Spleen (tissue), 7 donors: ENCODE measurements at regions not wholly inside any gene's neighbourhood (a gene's known extent, or its start where the extent isn't known, plus 50 kb on each side); places are given as distances from the start of the nearest gene placed in this dataset.

ENCODE experiments used
- POLR2A ChIP-seq, 3 donors: fragments of 450-650 bp; IDR thresholded peaks; one replicate each; pipeline ENCODE4 v1.5.1; 2017; ENCODE audit warnings: antibody characterized with exemption in 3 of 3, mild to moderate bottlenecking in 1 of 3
- TF ChIP-seq, protein P1 (sequence below), 11 experiments: fragments of 200-600 bp in 7 of 11; fragments of 450-650 bp in 4 of 11; sonication (generic) in 4 of 11; IDR thresholded peaks in 8 of 11; conservative IDR thresholded peaks in 3 of 11; 1 replicate in 7 of 11; 2 replicates in 4 of 11; pipeline versions ENCODE4 v1.4.0 to v1.8.0; 2016 to 2021; ENCODE audit warnings: antibody characterized with exemption in 11 of 11, inconsistent platforms in 4 of 11, mild to moderate bottlenecking in 1 of 11
- donor health status: DM: no; HTN: no; CAD: no; lungs with moderate emphysema.
- donor health status: DM: no; HTN: no; CAD: no.
- donor health status: DM: no; HTN: no; CAD: no.

DNA sequence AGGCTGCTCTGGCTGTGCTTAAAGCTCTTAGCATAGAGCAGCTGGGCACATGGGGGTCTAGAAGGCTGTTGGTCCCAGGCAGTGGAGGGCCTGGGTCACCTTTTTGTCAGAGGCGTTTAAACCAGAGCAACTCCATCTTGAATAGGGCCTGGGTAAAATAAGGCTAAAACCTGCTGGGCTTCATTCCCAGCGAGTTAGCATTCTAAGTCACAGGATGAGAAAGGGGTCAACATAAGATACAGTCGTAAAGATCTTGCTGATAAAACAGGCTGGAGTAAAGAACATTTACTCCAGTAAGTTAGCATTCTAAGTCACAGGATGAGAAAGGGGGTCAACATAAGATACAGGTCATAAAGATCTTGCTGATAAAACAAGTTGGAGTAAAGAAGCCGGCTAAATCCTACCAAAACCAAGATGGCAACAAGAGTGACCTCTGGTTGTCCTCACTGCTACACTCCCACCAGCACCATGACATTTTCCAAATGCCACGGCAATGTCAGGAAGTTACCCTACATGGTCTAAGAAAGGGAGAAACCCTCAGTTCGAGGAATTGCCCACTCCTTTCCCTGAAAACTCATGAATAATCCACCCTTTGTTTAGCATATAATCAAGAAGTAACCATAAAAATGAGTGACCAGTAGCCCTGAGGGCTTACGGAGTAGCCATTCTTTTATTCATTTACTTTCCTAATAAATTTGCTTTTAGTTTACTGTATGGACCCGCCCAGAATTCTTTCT is 96.8 kb upstream of the PCBD1 start:
- TF ChIP-seq POLR2A (IDR thresholded peaks at IDR 0.05) = no peak
- TF ChIP-seq, protein P1, sequence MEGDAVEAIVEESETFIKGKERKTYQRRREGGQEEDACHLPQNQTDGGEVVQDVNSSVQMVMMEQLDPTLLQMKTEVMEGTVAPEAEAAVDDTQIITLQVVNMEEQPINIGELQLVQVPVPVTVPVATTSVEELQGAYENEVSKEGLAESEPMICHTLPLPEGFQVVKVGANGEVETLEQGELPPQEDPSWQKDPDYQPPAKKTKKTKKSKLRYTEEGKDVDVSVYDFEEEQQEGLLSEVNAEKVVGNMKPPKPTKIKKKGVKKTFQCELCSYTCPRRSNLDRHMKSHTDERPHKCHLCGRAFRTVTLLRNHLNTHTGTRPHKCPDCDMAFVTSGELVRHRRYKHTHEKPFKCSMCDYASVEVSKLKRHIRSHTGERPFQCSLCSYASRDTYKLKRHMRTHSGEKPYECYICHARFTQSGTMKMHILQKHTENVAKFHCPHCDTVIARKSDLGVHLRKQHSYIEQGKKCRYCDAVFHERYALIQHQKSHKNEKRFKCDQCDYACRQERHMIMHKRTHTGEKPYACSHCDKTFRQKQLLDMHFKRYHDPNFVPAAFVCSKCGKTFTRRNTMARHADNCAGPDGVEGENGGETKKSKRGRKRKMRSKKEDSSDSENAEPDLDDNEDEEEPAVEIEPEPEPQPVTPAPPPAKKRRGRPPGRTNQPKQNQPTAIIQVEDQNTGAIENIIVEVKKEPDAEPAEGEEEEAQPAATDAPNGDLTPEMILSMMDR (IDR thresholded peaks at IDR 0.05 in 8 of 11, conservative IDR thresholded peaks at IDR 0.05 in 3 of 11) = no peak
